ENCODE measurements at regions not wholly inside any gene's neighbourhood (a gene's known extent, or its start where the extent isn't known, plus 50 kb on each side); places are given as distances from the start of the nearest gene placed in this dataset.

DNA sequence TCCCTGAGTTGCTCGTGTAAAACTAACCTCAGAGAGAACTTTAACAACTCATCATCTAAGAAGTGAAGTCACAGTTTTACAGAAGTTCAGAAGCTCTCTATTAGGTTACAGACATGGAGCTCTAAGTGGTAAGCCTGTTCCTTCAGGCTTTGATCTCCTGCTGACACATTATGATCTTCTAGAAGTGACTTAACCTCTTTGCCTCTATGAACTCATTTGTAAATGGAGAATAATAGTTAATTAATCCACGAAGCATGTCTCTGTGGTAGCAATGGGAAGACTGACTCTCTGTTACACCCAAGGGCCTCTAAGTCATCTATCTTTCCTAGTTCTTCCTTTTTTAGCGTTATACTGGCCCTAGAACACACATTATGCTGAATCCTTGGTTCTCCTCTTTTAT, 157.9 kb upstream of the NRIP1 start:
- DNase-seq (ENCODE audit: extremely low read depth in 1 of 4, low spot score in 3 of 4) = no peak
- Histone ChIP-seq H3K9me3 (replicated peaks; ENCODE audit: control insufficient read depth, insufficient read depth, low read depth, low read length) (no peaks in the 10 kb centered on the region), H3K4me2 (ENCODE audit: insufficient read depth, low read length) (no peak overlapping the region), H3K79me2 (ENCODE audit: control insufficient read depth, insufficient read depth, low read length) (no peaks in the 10 kb centered on the region), H2AFZ (ENCODE audit: low read depth, low read length) (no peak overlapping the region), H3K4me3 (no peak overlapping the region), H3K9me1 (ENCODE audit: control insufficient read depth, insufficient read depth, low read length) (no peaks in the 10 kb centered on the region), H3K9ac (ENCODE audit: insufficient read depth in 1 of 2, low read depth in 2 of 2, low read length in 2 of 2) (no peak overlapping the region), H3K27me3 (ENCODE audit: control insufficient read depth in 2 of 2, insufficient read depth in 2 of 2, low read length in 2 of 2) (no peaks in the 10 kb centered on the region), H3K4me1 (replicated peaks in 1 of 2; ENCODE audit: control insufficient read depth in 2 of 2, insufficient read depth in 2 of 2, low read length in 2 of 2) (no peaks in the 10 kb centered on the region), H3K27ac (ENCODE audit: extremely low read depth, low read depth, low read length) (no peak overlapping the region), H4K20me1 (replicated peaks; ENCODE audit: control insufficient read depth, insufficient read depth, low read length) (no peaks in the 10 kb centered on the region), H3K36me3 (ENCODE audit: control insufficient read depth, insufficient read depth, low read length) (no peaks in the 10 kb centered on the region)
- FAIRE-seq = no peak
- ChIA-PET POLR2A (no interaction called here), CTCF (ENCODE audit: low intra/inter-chr PET ratio) (no interaction called here)
- TF ChIP-seq, protein P1, sequence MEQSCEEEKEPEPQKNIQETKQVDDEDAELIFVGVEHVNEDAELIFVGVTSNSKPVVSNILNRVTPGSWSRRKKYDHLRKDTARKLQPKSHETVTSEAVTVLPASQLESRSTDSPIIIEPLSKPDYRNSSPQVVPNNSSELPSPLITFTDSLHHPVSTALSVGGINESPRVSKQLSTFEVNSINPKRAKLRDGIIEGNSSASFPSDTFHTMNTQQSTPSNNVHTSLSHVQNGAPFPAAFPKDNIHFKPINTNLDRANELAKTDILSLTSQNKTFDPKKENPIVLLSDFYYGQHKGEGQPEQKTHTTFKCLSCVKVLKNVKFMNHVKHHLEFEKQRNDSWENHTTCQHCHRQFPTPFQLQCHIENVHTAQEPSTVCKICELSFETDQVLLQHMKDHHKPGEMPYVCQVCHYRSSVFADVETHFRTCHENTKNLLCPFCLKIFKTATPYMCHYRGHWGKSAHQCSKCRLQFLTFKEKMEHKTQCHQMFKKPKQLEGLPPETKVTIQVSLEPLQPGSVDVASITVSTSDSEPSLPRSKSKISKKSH (CRISPR knock-in tag; IDR thresholded peaks at IDR 0.05) = no peak
- TF ChIP-seq, protein P2, sequence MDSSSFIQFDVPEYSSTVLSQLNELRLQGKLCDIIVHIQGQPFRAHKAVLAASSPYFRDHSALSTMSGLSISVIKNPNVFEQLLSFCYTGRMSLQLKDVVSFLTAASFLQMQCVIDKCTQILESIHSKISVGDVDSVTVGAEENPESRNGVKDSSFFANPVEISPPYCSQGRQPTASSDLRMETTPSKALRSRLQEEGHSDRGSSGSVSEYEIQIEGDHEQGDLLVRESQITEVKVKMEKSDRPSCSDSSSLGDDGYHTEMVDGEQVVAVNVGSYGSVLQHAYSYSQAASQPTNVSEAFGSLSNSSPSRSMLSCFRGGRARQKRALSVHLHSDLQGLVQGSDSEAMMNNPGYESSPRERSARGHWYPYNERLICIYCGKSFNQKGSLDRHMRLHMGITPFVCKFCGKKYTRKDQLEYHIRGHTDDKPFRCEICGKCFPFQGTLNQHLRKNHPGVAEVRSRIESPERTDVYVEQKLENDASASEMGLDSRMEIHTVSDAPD (CRISPR knock-in tag; IDR thresholded peaks at IDR 0.05) = no peak
- TF ChIP-seq, protein P3, sequence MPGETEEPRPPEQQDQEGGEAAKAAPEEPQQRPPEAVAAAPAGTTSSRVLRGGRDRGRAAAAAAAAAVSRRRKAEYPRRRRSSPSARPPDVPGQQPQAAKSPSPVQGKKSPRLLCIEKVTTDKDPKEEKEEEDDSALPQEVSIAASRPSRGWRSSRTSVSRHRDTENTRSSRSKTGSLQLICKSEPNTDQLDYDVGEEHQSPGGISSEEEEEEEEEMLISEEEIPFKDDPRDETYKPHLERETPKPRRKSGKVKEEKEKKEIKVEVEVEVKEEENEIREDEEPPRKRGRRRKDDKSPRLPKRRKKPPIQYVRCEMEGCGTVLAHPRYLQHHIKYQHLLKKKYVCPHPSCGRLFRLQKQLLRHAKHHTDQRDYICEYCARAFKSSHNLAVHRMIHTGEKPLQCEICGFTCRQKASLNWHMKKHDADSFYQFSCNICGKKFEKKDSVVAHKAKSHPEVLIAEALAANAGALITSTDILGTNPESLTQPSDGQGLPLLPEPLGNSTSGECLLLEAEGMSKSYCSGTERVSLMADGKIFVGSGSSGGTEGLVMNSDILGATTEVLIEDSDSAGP (CRISPR knock-in tag; IDR thresholded peaks at IDR 0.05) = no peak
- 0 out of 2 replicates have a peak, but pooled peaks have one; percentile 16 for TF ChIP-seq FOSL1 (tag; conservative IDR thresholded peaks at IDR 0.05)
- in situ Hi-C loops (cut with MboI) = no loop called here
- no TSS peak for BruUV-seq (replicated peaks)
- ATAC-seq = no peak
- intact Hi-C loops (cut with micrococcal nuclease) = no loop called here
- WGBS (ENCODE audit: insufficient coverage, low coverage, missing lambda C conversion rate) = 1% methylated on average over 3 of the region's 3 CpGs
